GM21576 (cell line): ENCODE measurements at regions not wholly inside any gene's neighbourhood (a gene's known extent, or its start where the extent isn't known, plus 50 kb on each side); places are given as distances from the start of the nearest gene placed in this dataset.
"Not testable (repeated sequence)": the region's sequence is repeated elsewhere in the genome, so short reads cannot be mapped to it uniquely, and the experiment has no call there.

Experiments
- ATAC-seq: cut with Tn5 transposase; IDR thresholded peaks from one replicate; pipeline ENCODE4 v1.9.1; 2021; ENCODE audit warnings: mild to moderate bottlenecking, moderate library complexity; ENCODE audit not compliant: unreplicated experiment

DNA sequence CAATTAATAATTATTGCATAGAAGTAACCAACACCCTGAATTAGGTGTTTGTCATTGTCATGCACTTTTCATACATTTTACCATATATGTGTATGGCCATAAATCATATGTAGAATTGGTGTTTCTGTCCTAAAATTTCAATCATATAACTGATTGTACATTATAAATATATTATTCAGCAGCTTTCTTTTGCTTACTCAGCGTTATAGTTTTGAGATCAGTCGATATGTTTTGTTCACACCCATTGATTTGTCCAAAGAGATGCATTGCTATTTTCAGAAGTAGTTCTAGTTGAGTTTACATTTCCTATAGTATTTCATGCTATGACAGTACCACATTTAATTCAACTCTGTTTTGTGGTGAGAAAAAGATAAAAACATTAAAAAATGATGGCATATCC lies 50.5 kb upstream of the PARP4 start:
- ATAC-seq = no peak

DNA sequence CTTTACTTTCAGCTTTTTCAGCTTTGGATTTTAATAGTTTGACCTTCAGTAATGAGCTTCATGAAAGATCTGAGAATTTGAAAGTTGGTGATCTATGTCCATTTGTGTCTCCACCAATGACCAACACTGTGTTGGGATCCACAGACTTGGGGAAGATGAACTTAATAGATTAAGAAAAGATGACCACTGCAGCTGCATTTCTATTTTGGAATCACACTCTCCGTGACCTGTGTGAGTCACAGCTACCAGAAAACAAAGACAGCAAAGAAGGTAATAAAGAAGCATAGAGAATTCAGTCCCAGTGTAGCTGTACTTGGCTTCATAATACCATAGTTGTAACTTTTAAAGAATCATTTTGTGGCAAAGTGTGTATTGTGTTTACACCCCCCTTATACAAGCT lies 51.4 kb upstream of the PARP4 start:
- not testable (repeated sequence) for ATAC-seq

DNA sequence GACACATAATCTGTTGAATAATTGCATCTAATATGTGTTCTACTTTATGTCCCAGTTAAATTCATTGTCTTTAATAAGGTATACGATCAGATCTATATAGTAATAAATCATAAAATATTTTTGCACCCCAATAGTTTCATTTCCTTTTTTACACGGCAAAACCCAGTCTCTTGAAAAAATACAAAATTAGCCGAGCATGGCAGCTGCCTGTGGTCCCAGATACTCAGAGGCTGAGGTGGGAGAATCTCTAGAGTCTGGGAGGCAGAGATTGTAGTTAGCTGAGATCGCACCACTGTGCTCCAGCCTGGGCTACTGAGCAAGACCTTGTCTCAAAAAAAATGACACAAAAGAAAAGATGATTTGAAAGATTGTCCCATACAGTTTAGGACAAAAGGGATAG lies 52.3 kb upstream of the PARP4 start:
- no peak for ATAC-seq

DNA sequence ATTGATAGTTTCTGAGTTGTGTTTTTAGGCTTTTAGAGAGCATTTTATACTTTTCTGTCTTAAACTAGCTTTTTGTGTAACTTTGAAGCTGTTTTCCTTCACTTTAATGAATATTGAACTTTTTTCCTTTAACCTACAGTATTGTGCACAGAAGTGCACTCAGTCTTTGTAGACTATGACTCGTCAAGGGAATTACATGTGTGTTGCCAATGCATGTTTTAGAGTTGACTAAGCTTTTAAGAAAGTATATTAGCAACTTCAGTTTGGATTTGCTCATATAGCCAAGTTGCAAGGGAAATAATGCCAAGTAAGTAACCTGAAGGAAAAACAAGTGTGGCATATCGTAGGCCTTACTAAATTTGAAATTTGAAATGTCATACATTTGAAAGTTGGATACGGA lies 55.0 kb upstream of the PARP4 start:
- ATAC-seq = not testable (repeated sequence)

DNA sequence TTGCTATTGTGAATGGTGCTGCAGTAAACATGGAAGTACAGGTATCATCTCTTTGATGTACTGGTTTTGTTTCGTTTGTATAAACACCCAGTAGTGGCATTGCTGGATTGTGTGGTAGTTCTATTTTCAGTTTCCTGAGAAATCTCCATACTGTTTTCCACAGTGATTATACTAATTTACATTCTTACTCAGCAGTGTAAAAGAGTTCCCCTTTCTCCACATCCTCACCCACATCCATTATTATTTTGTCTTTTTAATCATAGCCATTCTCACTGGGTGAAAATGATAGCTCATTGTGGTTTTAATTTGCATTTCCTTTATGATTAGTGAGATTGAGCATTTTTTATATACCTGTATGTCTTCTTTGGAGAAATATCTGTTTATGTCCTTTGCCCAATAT lies 62.3 kb upstream of the PARP4 start:
- ATAC-seq = no peak

DNA sequence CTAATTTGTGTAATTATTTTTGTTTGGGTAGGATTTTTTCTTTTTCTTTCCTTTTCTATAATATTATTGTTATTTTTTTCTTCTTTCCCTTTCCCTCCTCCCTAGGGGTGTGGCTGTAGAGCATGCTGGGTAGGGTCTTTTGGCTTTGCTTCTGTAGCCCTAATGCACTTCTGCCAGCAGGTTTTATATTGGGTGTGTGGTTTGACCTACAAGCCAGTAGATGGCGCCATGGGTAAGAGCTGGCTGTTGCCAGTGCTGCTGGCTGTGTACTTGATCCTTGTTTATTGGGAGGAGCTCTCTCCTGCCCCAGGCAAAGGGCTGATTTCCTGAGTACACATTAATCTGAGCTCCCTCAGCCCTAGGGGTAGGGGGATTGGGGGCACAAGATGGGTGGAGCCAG lies 67.7 kb upstream of the PARP4 start:
- not testable (repeated sequence) for ATAC-seq

DNA sequence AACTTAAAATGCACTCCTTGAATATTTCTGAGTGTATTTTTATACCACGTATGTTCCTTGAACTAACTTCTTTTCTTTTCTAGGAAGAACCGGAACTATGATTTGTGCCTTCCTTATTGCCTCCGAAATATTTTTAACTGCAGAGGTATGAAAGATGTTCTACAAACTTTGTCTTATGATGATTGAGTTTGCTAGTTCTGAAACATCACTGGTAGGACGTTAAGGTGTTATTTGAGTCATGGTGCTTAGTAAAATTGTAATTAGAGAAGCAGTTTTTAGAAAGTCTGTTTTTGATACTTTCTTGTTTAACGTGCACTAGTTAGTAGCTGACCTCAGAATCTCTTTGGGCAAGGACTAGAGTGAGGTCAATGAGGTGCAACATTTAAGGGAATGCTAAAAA lies 69.0 kb upstream of the PARP4 start:
- ATAC-seq = not testable (repeated sequence)

DNA sequence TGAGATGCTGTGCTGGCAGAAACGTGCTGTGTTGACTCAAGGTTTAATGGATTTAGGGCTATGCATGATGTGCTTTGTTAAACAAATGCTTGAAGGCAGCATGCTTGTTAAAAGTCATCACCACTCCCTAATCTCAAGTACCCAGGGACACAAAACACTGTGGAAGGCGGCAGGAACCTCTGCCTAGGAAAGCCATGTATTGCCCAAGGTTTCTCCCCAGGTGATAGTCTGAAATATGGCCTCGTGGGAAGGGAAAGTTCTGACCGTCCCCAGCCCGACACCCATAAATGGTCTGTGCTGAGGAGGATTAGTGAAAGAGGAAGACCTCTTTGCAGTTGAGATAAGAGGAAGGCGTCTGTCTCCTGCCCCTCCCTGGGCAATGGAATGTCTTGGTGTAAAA lies 79.1 kb upstream of the PARP4 start:
- not testable (repeated sequence) for ATAC-seq

DNA sequence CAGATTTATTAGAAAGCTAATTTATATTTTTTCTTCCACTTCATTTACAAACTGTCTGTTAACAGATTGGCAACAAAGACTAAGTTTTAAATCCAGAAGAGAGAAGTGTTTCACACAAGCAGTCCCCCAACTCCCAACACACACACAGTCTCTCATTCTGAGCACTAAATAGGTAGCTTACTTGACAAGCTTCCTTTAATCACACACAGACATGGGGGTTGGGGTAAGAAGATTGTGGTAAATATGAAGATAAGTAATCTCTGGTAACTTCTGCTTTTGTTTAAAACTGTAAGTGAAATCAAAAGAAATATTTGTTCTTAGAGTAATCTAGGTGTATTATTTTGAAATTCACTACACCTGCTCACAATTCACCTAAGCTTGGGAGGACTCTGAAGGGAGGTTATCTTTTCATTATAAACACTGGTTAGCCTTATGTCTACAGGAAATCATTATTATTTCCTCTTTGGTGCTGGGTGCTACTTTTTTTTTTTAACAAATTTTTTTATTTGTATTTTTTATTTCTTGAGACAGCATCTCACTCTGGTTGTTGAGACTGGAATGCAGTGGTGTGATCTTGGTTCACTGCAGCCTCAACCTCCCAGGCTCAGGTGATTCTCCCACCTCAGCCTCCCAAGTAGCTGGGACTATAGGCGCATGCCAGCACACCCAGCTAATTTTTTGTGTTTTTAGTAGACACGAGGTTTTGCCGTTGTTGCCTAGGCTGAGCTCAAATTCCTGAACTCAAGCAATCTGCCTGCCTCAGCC lies 82.1 kb upstream of the ATP12A start:
- ATAC-seq = not testable (repeated sequence)

DNA sequence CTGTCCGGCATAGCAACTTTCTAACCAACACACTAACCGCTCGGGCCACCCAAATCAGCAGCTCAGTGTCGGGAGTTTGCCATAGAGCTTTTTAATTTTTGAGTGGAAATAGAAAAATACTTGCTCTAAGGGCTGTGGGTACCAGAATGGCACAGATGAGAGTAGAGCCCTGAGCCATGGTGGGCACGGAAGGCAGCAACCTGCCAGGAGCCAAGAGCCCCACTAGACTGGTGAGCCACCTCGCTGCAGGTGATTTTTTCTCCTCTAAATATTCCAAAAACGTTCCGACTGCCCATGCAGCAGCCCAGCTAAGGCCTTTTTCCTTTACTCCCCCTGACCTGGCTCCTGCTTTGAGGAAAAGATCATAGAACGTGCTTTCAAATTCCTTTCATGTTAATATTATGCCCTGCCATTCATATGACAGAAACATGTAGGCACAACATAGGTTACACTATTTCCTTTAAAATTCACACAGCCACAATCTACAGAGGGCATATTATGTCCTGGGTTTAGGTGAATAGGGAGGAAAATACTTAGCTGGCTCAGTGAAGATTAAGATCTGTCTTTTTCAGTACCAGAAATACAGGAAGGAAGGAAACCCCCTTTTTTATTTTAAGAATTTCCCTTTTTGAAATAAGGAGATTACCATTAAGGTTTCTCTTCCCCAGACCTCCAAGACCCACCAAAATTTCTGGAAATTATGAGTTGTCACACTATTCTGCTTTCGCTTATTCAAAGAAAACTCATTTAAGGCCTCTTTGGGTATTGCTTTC lies 81.0 kb upstream of the ATP12A start:
- not testable (repeated sequence) for ATAC-seq

DNA sequence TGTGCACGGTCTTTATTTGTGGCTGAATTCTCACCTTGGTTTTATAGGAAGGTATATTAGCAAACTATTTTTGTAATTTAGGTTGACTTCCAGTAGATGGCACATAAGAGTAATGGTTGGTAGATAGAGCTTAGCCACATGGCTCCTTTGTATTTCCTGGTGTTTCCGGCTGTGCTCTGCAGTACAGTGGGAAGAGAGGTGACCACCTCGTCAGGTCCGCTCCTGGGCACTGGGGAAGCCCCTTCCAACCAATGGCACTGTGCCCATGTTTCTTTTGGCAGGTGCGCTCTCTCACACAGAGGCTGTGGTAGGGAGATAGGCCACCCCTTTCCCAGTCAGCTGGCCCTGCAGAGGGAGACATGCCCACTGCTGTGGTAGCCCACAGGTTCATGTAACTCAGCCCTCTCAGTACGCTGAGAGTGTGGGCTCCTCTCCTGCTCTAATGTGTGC lies 74.3 kb upstream of the ATP12A start:
- ATAC-seq = peak; percentile 52

DNA sequence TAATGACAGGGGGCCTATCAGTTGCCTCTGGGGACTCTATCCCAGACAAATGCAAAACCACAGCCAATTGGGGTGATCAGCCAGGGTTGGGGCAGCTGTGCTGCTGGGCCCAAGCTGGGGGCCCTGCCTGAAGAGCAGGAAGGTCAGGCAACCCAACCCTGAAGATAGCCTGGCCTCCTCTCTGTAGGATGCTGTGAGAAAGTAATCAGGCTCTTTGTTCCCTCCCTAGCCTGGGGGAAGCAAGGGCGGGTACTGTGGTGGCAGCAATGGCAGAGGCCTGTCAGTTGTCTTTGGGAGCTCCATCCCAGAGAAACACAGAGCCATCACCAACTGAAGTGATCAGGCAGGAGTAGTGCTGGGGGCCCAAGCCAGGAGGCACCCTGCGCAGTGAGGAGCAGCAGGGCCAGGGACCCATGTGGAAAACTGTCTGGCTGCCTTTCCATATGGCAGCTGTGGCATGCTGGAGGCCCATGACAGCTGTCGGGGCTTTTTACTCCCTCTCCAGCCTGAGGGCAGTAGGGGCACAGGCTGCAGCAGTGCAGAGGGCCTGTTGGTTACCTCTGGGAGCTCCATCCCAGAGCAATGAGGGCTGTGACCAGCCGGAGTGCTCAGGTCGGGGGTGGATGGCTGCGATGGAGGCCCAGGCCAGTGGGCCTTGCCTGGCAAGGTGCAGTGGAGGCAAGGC lies 73.6 kb upstream of the ATP12A start:
- ATAC-seq = no peak

DNA sequence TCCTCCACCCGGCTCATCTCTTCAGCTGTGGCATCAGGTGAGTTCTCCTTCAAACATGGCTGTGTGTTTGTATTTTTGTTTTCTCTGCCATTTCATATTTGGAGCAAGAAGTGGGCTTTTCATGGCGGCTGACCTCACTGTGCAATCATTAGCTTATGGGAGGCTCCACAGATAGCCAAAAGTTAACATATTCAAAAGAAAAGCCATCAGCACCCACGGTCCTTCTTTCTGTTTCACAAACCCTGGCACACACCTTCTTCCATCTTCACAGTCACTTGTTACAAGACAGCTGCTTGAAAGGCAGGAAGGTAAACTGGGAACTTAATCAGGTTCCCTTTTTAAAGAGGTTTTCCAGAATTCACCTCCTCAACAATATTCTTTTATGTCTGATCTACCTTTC lies 69.3 kb upstream of the ATP12A start:
- no peak for ATAC-seq

DNA sequence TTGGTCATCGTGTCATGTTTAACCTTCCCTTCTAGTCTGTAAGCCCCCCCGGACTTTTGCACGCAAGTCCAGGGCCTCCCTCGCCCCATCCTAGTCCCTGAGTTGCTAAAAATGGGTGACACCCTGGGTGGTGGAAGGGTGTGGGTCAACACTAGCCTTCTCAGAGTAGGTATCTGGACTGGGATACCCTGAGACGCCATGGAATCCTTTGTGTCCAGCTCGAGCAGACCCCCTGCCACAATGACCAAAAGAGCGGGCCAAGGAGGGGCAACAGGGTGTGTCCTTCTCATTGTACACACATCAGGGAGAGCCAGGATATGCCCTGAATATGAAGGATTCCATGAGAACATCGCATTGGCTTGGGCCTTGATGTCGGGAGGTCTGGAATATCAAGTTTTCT lies 67.5 kb upstream of the ATP12A start:
- ATAC-seq = no peak

DNA sequence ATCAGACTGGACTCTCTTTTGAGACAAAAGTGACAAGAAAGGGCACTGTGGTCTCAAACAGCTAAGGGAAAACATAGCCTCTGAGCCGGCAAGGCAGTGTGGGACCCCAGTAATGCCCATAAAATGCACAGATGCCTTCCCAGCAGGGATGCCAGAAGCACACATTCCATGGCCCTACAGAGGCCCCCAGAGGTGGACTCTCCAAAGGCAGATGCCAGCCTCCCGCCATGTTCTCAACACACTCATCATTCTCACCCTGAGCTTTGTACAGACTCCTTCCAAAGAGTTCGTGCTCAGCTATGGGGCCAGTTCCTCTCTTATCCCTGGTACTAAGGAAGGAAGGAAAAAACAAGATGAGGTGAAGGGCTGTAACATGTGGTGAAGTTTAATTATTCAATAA lies 67.1 kb upstream of the ATP12A start:
- ATAC-seq = no peak

DNA sequence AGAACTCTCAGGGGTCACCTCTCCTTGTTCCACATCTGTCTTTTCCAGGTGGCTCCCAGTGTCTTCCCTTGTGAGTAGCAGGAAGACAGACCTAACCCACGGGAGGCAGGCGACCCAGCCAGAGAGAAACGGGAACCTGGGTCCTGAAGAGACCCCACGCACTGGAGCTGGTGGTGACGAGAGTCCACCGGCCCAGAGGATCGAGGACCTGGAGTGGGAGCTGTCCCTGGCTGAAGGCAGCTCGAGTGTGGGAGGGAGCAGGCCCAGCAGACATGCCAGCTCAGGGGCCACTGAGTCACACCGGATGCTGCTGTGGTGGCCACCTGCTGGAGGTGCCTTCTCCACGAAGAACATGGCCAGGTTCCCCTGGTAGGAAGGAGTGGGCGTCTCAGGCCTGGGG lies 66.5 kb upstream of the ATP12A start:
- ATAC-seq = no peak

DNA sequence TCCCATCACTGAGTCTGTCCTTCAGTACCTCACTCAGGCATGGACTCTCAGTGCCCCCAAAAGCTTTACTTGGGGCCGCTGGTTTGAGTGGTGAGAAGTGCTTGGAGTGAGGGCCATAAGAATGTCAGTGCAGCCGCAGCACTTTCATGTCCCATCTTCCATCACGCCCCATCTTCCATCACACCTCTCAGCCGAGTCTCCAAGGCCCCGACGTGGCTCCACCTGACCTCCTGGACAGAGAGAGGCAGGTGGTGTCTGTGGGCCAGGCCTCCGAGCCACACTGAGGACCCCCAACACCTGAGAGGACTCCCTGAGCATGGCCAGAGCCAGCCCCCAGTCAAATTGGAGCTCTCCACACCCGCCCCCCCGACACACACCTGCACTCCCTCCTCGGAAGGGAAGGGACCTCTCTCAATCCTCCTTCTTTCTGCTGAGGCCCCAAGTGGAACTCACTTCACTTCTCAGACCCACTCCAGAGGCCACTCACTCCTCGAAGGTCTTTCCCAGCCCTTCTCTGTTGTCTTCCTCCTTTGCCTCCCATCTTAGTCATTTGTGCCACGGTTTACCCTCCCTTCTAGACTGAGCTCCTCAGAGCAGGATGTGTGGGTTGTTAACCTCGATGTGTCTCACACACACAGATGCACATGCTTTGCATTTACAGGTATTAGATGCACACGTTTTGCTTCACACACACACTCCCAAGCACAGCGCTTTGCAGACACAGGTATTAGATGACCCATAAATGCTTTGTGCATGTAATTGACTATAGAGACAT lies 65.7 kb upstream of the ATP12A start:
- no peak for ATAC-seq

DNA sequence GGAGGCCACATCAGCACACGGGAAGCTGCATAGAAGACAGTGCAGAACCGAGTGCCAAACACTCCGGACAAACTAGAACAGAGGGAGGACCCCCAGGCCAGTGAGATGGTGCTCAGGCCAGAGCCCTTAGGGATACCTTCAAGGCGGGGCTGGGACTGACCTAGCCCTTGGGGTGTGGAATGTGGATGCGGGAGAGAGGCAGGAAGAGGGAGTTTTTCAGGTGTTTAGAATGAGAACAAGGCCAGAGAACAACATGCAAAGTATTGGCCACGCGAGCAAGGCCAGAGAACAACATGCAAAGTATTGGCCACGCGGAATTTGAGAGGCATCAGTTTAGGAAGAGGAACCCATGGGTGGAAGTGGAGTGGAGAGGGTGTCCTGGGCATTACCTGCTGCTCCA lies 65.1 kb upstream of the ATP12A start:
- no peak for ATAC-seq

DNA sequence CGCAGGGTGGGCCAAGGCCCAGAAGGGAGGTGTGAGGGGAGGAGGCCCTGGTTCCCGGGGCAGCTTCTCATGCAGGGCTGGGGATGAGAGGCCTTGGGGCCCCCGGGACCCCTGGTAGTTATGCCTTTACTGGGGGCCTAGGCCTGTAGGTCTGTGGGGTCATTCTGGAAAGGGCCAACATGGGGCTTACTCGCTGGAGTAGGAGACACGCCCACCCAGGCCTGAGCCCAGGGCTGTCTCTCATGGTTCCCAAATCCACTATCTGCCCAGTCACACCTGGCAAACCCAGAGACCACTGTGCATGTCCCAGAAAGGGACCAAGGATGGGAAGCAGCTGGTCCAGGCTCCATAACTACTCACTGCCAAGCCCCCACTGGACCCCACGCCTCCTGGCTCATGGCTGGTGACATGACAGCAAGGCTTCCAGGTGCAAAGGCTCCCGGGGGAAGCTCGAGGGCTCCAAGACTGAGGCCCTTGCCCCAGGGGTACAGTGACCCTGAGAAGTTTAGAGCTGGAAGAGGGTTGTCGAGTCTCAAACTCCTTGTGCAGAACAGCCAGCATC lies 64.2 kb upstream of the ATP12A start:
- no peak for ATAC-seq

DNA sequence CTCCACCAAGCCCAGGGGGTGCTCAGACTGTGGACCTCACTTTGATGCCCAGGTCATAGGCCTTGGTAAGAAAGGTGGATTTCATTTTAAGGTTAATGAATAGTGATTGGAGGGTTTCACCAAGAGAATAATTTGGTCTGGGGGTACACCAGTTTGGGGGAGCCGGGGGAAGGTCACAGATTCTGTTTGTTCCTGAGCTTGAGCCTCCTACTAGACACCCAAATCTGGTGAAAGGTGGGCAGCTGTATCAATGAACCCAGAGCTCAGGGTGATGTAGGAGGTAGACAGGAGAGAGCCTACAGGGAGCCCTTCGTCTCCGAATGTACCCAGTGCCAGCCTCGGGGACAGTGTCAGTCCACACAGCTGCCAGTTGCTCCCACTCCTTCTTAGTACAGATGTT lies 63.7 kb upstream of the ATP12A start:
- ATAC-seq = no peak
